ENCODE measurements at regions not wholly inside any gene's neighbourhood (a gene's known extent, or its start where the extent isn't known, plus 50 kb on each side); places are given as distances from the start of the nearest gene placed in this dataset.
"Not testable (repeated sequence)": the region's sequence is repeated elsewhere in the genome, so short reads cannot be mapped to it uniquely, and the experiment has no call there.

GRCh38 chr18:27301615-27302378 is 116.7 kb upstream of the CHST9 start:
- no peak overlapping the region for H3K27ac ChIP-seq
- no peaks in the 10 kb centered on the region for H3K36me3 ChIP-seq
- H3K27me3 ChIP-seq: no peaks in the 10 kb centered on the region
- H3K4me1 ChIP-seq: no peaks in the 10 kb centered on the region
- intact Hi-C loops (cut with DNase I; ENCODE audit: low total_unique reads): no loop called here
- DNase-seq: no peak
- no peak overlapping the region for H3K4me3 ChIP-seq
- TF ChIP-seq CTCF (IDR thresholded peaks at IDR 0.05) (no peak), POLR2A (IDR thresholded peaks at IDR 0.05) (no peak)
- H3K9me3 ChIP-seq: no peaks in the 10 kb centered on the region

GRCh38 chr18:27298214-27298804 is 113.2 kb upstream of the CHST9 start:
- Histone ChIP-seq H3K27ac (no peak overlapping the region), H3K27me3 (peaks cover 0 to 5% of the 10 kb centered on the region in 2 donors), H3K4me3 (no peak overlapping the region), H3K4me1 (no peaks in the 10 kb centered on the region), H3K36me3 (no peaks in the 10 kb centered on the region), H3K9me3 (no peaks in the 10 kb centered on the region)
- no peak for TF ChIP-seq POLR2A (IDR thresholded peaks at IDR 0.05)
- peak in 1 of 4 experiments; percentile 6 for TF ChIP-seq CTCF (IDR thresholded peaks at IDR 0.05)
- intact Hi-C loops (cut with DNase I; ENCODE audit: low total_unique reads): no loop called here
- no peak for DNase-seq

DNA sequence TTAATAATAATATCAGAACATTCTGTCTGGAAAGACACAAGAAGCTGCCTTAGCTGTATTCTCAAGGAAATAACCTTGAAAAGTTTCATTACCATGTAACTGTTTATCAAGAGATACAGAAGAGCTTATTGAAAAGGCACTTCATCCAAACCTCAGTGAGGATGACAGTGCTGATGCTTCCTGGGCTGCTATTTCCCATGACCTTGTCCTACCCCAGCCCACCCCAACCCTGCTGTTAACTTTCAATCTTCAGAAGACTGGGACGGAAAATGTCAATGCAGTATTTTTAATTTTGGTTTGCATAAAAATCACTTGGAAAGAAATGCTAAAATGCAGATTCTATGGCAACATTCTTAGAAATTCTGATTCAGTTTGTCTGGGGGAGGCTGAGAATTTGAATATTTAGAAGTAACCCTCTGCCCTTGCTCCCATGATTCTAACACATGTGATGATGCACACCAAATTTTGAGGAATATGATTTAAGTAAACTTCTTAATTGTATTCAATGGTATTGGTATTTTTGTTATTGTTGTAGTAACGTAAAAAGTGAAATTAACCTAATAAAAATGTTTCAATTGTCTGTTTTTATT is 101.0 kb upstream of the CHST9 start:
- H3K4me3 ChIP-seq; H3K9me3 ChIP-seq; H3K36me3 ChIP-seq; H3K27me3 ChIP-seq; DNase-seq; H3K4me1 ChIP-seq; H3K27ac ChIP-seq; intact Hi-C loops (cut with DNase I; ENCODE audit: low total_unique reads): not testable (repeated sequence)

DNA sequence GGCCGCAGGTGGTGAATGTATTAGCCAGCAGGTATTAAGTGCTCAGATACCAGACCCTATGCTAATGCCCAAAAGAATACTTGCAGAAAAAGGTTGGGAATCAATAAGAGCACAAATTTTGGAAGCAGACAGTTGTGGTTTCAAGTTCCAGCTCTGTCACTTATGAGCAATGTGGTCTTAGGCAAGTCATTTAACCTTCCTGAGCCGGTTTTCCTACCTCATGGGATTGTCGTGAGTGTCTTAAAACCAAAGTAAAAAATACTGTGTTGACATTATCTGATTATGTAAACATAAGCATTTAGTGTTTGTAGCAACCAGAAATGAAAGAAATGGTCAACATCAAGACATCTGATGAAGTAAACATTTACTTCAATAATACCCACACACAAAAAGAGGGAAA is 93.0 kb upstream of the CHST9 start:
- intact Hi-C loops (cut with DNase I; ENCODE audit: low total_unique reads): no loop called here
- Histone ChIP-seq H3K9me3 (no peaks in the 10 kb centered on the region), H3K4me1 (no peaks in the 10 kb centered on the region), H3K27ac (no peak overlapping the region), H3K36me3 (no peaks in the 10 kb centered on the region), H3K27me3 (no peaks in the 10 kb centered on the region), H3K4me3 (no peak overlapping the region)
- TF ChIP-seq POLR2A (IDR thresholded peaks at IDR 0.05): no peak
- TF ChIP-seq CTCF (IDR thresholded peaks at IDR 0.05): no peak
- DNase-seq: no peak

DNA sequence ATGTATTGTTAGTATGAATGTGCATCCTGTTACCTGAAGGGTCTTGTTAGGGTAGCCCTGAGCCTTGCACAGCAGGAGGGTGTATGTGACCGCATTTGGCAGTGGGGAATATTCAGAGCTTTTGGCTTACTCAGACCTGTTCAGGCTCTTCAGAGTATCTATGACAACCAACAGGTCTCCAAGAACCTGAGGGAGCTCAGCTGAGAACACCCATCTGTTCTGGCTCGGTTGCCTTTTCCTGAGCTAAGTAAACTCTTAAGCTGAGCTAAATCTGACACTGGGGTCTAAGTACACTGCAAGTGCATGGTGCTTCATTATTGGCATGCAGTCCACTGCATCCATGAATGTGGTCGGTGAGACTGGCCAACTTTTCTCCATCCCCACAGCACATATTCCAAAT is 92.4 kb upstream of the CHST9 start:
- intact Hi-C loops (cut with DNase I; ENCODE audit: low total_unique reads): no loop called here
- Histone ChIP-seq H3K4me3 (no peak overlapping the region), H3K4me1 (no peaks in the 10 kb centered on the region), H3K27ac (no peak overlapping the region), H3K27me3 (no peaks in the 10 kb centered on the region), H3K36me3 (no peaks in the 10 kb centered on the region), H3K9me3 (no peaks in the 10 kb centered on the region)
- DNase-seq: no peak
- TF ChIP-seq CTCF (IDR thresholded peaks at IDR 0.05) (no peak), POLR2A (IDR thresholded peaks at IDR 0.05) (no peak)

Data from uterus (tissue), 3 donors.